K562 (cell line): ENCODE measurements at regions not wholly inside any gene's neighbourhood (a gene's known extent, or its start where the extent isn't known, plus 50 kb on each side); places are given as distances from the start of the nearest gene placed in this dataset.

ENCODE experiments used
- ATAC-seq: fragments of 200-7000 bp; cut with Tn5 transposase; 3 replicates; pipeline ENCODE4 v1.9.1; 2020; ENCODE audit warnings: moderate library complexity
- BruUV-seq: library from RNA; stranded (reverse); fragments of 400-500 nt; replicated peaks from 2 replicates; lab custom pipeline; 2021; lab: Mats Ljungman, UMichigan
- CTCF ChIA-PET: fragments of 300-600 bp; formaldehyde crosslinking; extraction: SDS; loops from one replicate; lab custom pipeline; 2021; ENCODE audit warnings: low intra/inter-chr PET ratio; lab: Yijun Ruan, JAX
- POLR2A ChIA-PET: fragments of 300-600, 350-650 bp; sonication (Branson Sonifier 250); formaldehyde crosslinking; extraction: SDS; loops from one replicate; lab custom pipeline; 2021; ENCODE audit warnings: antibody characterized with exemption, inconsistent platforms; lab: Yijun Ruan, JAX
- DNase-seq, 4 experiments: peaks; one replicate each; pipeline versions ENCODE4 v3.0.0 to v3.0.0-alpha.2; 2011 to 2018; ENCODE audit warnings: low spot score in 3 of 4, mixed read lengths in 3 of 4; ENCODE audit errors: extremely low read depth in 1 of 4
- FAIRE-seq: peaks from 2 replicates; lab custom pipeline; 2011; peaks lifted over from hg19 to GRCh38; lab: Jason Lieb, UNC
- H2AFZ ChIP-seq: 2 replicates; pipeline ENCODE4 v1.6.0; 2011; ENCODE audit warnings: low read depth, low read length, control low read depth, inconsistent platforms
- H3K27ac ChIP-seq: fragments of 200-600 bp; 3 replicates; pipeline ENCODE4 v1.8.0; 2011; ENCODE audit warnings: low read depth, mild to moderate bottlenecking, control low read depth, inconsistent platforms, low read length, moderate library complexity, mixed read lengths; ENCODE audit errors: extremely low read depth
- H3K27me3 ChIP-seq, 2 experiments: fragments of 300-600 bp in 1 of 2; 2 replicates in 1 of 2; 3 replicates in 1 of 2; pipeline versions ENCODE4 v1.6.0 to v1.8.0; 2011; ENCODE audit warnings: inconsistent platforms in 2 of 2, low read length in 2 of 2, mild to moderate bottlenecking in 1 of 2, mixed read lengths in 1 of 2, moderate library complexity in 1 of 2; ENCODE audit not compliant: control insufficient read depth in 2 of 2, insufficient read depth in 2 of 2
- H3K36me3 ChIP-seq: fragments of 300-600 bp; 3 replicates; pipeline ENCODE4 v1.8.0; 2011; ENCODE audit warnings: mild to moderate bottlenecking, low read length, inconsistent platforms; ENCODE audit not compliant: control insufficient read depth, insufficient read depth
- H3K4me1 ChIP-seq, 2 experiments: fragments of 200-600 bp in 1 of 2; replicated peaks in 1 of 2; 2 replicates in 1 of 2; 3 replicates in 1 of 2; pipeline versions ENCODE4 v1.5.1 to v1.8.0; 2011; ENCODE audit warnings: inconsistent platforms in 2 of 2, low read length in 2 of 2, mild to moderate bottlenecking in 1 of 2, mixed read lengths in 1 of 2, moderate library complexity in 1 of 2; ENCODE audit not compliant: control insufficient read depth in 2 of 2, insufficient read depth in 2 of 2
- H3K4me2 ChIP-seq: 2 replicates; pipeline ENCODE4 v1.6.1; 2011; ENCODE audit warnings: low read length, control low read depth, inconsistent platforms, mixed read lengths; ENCODE audit not compliant: insufficient read depth
- H3K4me3 ChIP-seq: fragments of 200-600 bp; sonication (generic), shearing (Covaris generic); 2 replicates; pipeline ENCODE4 v1.5.1; 2016; ENCODE audit warnings: control low read depth, inconsistent platforms
- H3K79me2 ChIP-seq: fragments of 200-600 bp; 3 replicates; pipeline ENCODE4 v1.8.0; 2011; ENCODE audit warnings: low read length, inconsistent platforms; ENCODE audit not compliant: control insufficient read depth, insufficient read depth
- H3K9ac ChIP-seq, 2 experiments: 2 replicates each; pipeline versions ENCODE4 v1.6.0 to v1.6.1; 2011; ENCODE audit warnings: low read depth in 2 of 2, low read length in 2 of 2, control low read depth in 1 of 2, inconsistent platforms in 1 of 2, mild to moderate bottlenecking in 1 of 2, mixed read lengths in 1 of 2; ENCODE audit not compliant: insufficient read depth in 1 of 2
- H3K9me1 ChIP-seq: one replicate; pipeline ENCODE4 v1.6.0; 2011; ENCODE audit warnings: inconsistent platforms, mild to moderate bottlenecking, low read length, moderate library complexity; ENCODE audit not compliant: control insufficient read depth, insufficient read depth
- H3K9me3 ChIP-seq: replicated peaks from 2 replicates; pipeline ENCODE4 v1.5.1; 2011; ENCODE audit warnings: low read depth, low read length, inconsistent platforms; ENCODE audit not compliant: control insufficient read depth, insufficient read depth
- H4K20me1 ChIP-seq: replicated peaks from 2 replicates; pipeline ENCODE4 v1.6.1; 2011; ENCODE audit warnings: low read length, inconsistent platforms, mixed read lengths; ENCODE audit not compliant: control insufficient read depth, insufficient read depth
- EWSR1 ChIP-seq: fragments of 450-650 bp; IDR thresholded peaks from 2 replicates; pipeline ENCODE4 v1.6.1; 2018; ENCODE audit warnings: borderline replicate concordance, mild to moderate bottlenecking, low read depth, moderate library complexity; ENCODE audit not compliant: partially characterized antibody
- HSF4 ChIP-seq: fragments of 250-450 bp; sonication (Bioruptor Pico); IDR thresholded peaks from 2 replicates; pipeline ENCODE4 v2.1.2; 2022; ENCODE audit warnings: mild to moderate bottlenecking, moderate library complexity, borderline replicate concordance
- MCM3 ChIP-seq: fragments of 450-650 bp; IDR thresholded peaks from 2 replicates; pipeline ENCODE4 v1.6.1; 2016
- RBM17 ChIP-seq: fragments of 200-400 bp; formaldehyde crosslinking; IDR thresholded peaks from 2 replicates; pipeline ENCODE4 v1.6.1; 2017; ENCODE audit warnings: low read depth, mild to moderate bottlenecking, low read length, borderline replicate concordance
- SMAD2 ChIP-seq: fragments of 150-350 bp; IDR thresholded peaks from 2 replicates; pipeline ENCODE4 v1.6.1; 2014; ENCODE audit warnings: low read depth, mild to moderate bottlenecking, low read length
- TBL1XR1 ChIP-seq, 2 experiments: IDR thresholded peaks; 2 replicates each; pipeline ENCODE4 v1.6.1; 2012; ENCODE audit warnings: improper control_type of control experiment in 2 of 2, low read length in 2 of 2, mild to moderate bottlenecking in 1 of 2
- ZNF274 ChIP-seq: IDR thresholded peaks from 2 replicates; pipeline ENCODE4 v1.6.1; 2011; ENCODE audit warnings: low read depth, mild to moderate bottlenecking, low read length, moderate library complexity, borderline replicate concordance
- ZNF324 ChIP-seq: fragments of 250-450 bp; sonication (Bioruptor Pico); IDR thresholded peaks from 2 replicates; pipeline ENCODE4 v1.4.0; 2020; ENCODE audit warnings: mild to moderate bottlenecking
- ZNF785 ChIP-seq: fragments of 250-450 bp; sonication (Bioruptor Pico); IDR thresholded peaks from 2 replicates; pipeline ENCODE4 v1.4.0; 2020; ENCODE audit warnings: mild to moderate bottlenecking
- WGBS: fragments of 100-300 bp; shearing (Covaris generic); methylation state at CpG from one replicate; pipeline ENCODE4 v1.1.6; 2016; ENCODE audit warnings: low coverage, mixed read lengths; ENCODE audit not compliant: insufficient coverage; ENCODE audit errors: missing lambda C conversion rate; 5-methylcytosine and 5-hydroxymethylcytosine counted together
- in situ Hi-C: fragments of 300-500 bp; cut with MboI; formaldehyde crosslinking; loops from 4 replicates; pipeline ENCODE4 v1.15.0; 2018; ENCODE audit warnings: inconsistent platforms, mixed read lengths
- intact Hi-C: fragments of 100-400 bp; cut with micrococcal nuclease; formaldehyde crosslinking; loops from 2 replicates; pipeline ENCODE4 v1.14.2; 2022
- TF ChIP-seq, protein P1 (sequence below), 2 experiments: fragments of 200-800 bp in 1 of 2; sonication (Bioruptor generic) in 1 of 2; sonication (generic) in 1 of 2; formaldehyde crosslinking in 1 of 2; IDR thresholded peaks in 1 of 2; conservative IDR thresholded peaks in 1 of 2; 2 replicates each; pipeline versions ENCODE4 v1.5.0 to v1.6.1; 2016 to 2020; ENCODE audit warnings: missing compliant biosample characterization in 1 of 2, missing genetic modification characterization in 1 of 2, missing genetic modification reagents in 1 of 2

DNA sequence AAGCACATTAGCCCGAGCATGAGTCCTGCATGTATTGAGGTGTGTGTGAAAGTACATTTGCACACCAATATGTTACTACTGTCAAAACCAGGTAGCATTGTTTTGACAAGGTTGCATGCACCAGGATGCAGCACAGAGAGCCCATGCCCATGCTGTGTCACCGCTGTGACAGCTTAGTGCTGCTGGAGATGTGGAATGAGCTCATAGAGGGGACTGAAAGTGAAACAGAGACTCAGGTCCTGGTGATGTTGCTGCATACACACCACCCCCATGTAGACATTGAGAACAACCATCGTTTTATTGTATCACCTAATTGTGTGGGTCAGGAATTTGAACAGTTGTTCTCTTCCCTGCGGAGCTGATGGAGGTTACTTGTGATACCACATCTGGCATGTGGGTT is 53.0 kb downstream of the GADD45G start:
- Histone ChIP-seq H3K9me3 (no peaks in the 10 kb centered on the region), H3K27me3 (peaks cover 3 to 45% of the 10 kb centered on the region in 2 experiments; a peak in 3 of 5 replicates), H3K4me3 (no peak overlapping the region), H3K36me3 (no peaks in the 10 kb centered on the region), H3K79me2 (no peaks in the 10 kb centered on the region), H3K4me1 (no peaks in the 10 kb centered on the region; a peak in 1 of 5 replicates), H3K9me1 (no peaks in the 10 kb centered on the region), H3K4me2 (no peak overlapping the region), H4K20me1 (no peaks in the 10 kb centered on the region), H2AFZ (no peak overlapping the region), H3K9ac (no peak overlapping the region), H3K27ac (no peak overlapping the region)
- WGBS = 3% methylated on average over 4 of the region's 4 CpGs
- ATAC-seq (no peak), DNase-seq (no peak), FAIRE-seq (no peak)
- CTCF ChIA-PET = no interaction called here
- TF ChIP-seq HSF4 (CRISPR knock-in tag) (no peak), EWSR1 (no peak), SMAD2 (no peak), MCM3 (no peak), RBM17 (no peak), ZNF324 (CRISPR knock-in tag) (no peak), ZNF785 (CRISPR knock-in tag) (no peak), TBL1XR1 (IDR thresholded peaks at IDR 0.05; ENCODE audit: low read length in 2 of 2) (no peak), ZNF274 (no peak)
- TF ChIP-seq, protein P1, sequence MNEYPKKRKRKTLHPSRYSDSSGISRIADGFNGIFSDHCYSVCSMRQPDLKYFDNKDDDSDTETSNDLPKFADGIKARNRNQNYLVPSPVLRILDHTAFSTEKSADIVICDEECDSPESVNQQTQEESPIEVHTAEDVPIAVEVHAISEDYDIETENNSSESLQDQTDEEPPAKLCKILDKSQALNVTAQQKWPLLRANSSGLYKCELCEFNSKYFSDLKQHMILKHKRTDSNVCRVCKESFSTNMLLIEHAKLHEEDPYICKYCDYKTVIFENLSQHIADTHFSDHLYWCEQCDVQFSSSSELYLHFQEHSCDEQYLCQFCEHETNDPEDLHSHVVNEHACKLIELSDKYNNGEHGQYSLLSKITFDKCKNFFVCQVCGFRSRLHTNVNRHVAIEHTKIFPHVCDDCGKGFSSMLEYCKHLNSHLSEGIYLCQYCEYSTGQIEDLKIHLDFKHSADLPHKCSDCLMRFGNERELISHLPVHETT (CRISPR knock-in tag; conservative IDR thresholded peaks at IDR 0.05 in 1 of 2, IDR thresholded peaks at IDR 0.05 in 1 of 2) = no peak
- in situ Hi-C loops = no loop called here
- no TSS peak for BruUV-seq
- POLR2A ChIA-PET = no interaction called here
- intact Hi-C loops = no loop called here
